DMS 273 (cell line): ENCODE measurements at regions not wholly inside any gene's neighbourhood (a gene's known extent, or its start where the extent isn't known, plus 50 kb on each side); places are given as distances from the start of the nearest gene placed in this dataset.
A peak's percentile ranks its signal among the peaks of the same experiment; 100 is the strongest.
"Not testable (repeated sequence)": the region's sequence is repeated elsewhere in the genome, so short reads cannot be mapped to it uniquely, and the experiment has no call there.

Experiments
- DNase-seq: peaks from one replicate; lab custom pipeline; 2025; ENCODE audit not compliant: unreplicated experiment; lab: John Stamatoyannopoulos, UW

- no peak for DNase-seq
Observed at GRCh38 chr12:29895966-29896365, 112.2 kb upstream of the TMTC1 start.

DNA sequence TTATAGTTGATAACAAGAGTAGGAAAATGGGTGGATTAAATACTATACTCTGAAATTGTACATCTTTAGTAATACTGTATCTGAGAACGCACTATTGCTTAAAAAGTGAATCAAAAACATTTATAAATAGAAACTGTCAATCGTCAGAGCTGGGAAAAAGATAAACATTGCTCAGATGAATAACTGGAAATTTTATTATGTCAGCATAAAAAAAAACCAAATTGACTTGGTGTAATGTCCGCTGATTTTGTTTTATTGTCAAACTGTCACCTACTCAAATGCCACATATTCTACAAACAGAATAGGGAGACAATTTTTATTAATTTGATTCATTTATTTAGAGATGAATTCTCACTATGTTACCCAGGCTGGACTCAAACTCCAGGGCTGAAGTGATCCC, 109.3 kb upstream of the TMTC1 start:
- DNase-seq: no peak

GRCh38 chr12:29891792-29892191, 108.0 kb upstream of the TMTC1 start:
- no peak for DNase-seq

DNA sequence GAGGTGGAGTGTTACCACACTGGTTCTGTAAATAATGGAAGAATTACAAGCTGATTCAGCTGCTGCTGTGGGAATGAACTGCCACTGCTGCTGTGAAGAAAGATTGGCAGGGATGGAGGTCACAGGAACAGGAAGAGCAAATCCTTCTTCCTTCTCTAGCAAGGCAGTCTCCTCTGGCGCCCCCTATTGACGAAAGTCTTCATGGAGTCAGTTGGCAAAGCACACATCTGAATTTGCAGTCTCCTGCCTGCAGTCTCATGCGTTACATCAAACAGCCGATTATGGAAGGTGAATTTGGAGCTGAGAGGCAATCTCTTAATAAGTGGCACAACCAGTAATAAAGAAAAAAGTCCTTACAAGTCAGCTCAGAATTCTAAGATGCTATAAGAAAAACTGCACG, 106.0 kb upstream of the TMTC1 start:
- DNase-seq: peak; percentile 74

DNA sequence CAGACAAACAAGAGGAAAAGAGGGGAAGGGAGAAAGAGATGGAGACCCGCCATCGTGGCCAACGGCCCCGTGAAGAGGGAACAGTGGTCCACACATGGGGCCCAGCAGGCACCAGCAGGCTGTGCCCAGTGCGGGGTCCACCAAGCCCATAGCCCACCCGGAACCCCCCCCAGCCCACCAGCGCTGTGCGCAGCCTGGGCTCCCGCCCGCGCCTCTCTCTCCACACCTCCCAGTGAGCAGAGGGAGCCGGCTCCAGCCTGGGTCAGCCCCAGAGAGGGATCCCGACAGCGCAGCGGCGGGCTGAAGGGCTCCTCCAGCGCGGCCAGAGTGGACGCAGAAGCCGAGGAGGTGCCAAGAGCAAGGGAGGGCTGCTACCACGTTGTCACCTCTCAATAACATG, 105.0 kb upstream of the TMTC1 start:
- no peak for DNase-seq

- DNase-seq: not testable (repeated sequence)
Observed at GRCh38 chr12:29884957-29885356, 101.2 kb upstream of the TMTC1 start.

GRCh38 chr12:29883941-29884554, 100.3 kb upstream of the TMTC1 start:
- no peak for DNase-seq

DNA sequence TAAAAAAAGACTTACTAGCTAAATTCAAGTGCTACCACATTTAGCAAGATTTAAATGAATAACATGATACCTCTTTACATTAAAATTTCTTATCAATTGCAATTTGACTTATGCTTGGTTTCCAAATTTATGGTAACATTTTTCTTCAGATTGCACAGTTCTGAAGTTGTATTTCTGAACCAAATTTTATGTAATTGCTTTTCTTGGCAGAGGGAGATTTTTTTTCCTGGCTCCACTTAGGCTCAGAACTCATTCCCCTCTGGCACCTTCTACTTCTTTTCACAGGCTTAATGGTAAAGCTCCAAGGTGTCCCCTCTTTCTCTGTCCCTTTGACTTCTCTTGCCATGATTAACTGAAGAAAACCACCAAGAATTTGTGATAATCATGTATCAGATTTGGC, 99.8 kb upstream of the TMTC1 start:
- DNase-seq: no peak

DNA sequence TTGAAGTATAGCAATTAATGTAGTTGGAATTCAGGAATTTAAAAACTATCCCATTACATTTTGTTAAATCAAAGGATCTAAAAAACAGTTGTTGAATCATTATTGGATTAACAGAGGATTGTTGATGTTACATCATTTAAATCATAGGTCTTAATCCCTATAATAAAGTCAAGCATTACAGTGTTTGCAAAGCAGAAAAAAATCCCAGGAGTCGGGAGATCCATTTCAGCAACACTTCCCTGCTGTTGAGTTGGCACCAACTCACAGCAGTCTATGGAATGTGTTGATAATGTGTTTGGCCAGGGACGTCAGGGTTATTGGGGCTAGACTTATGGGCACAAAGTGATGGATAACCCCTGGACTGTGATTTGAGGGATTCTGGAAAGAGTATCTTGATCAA, 99.1 kb upstream of the TMTC1 start:
- DNase-seq: peak; percentile 68

DNA sequence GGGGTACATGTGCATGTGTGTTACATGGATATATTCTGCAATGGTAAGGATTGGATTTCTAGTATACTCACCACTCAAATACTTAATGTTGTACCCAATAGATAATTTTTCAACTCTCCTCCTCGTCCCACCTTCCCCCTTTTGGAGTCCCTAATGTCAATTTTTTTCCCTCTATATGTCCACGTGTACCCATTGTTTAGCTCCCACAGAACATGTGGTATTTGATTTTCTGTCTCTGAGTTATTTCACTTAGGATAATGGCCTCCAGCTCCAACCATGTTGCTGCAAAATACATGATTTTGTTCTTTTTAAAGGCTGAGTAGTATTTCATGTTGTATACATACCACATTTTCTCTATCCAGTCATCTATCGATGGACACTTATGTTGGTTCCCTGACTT, 97.2 kb upstream of the TMTC1 start:
- no peak for DNase-seq

GRCh38 chr12:29879606-29880308, 96.0 kb upstream of the TMTC1 start:
- no peak for DNase-seq

DNA sequence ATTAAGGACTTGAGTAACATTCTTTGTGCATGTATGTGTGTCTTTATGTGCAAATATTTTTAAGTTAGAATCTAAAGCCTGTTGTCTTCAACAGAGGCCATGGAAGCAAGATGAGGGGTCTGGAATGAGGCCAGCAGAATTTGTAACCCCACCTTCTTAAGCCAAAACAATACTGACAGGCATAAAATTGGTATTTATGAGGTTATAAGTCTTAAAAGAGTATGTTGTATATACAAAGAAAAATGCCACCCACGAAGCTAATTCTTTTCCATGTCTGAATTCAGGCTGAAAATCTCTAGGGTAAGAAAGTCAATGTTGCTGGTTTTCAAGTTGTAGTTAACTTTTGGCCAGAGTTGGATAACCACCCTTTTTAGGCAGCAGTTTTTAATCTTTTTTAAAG, 86.2 kb upstream of the TMTC1 start:
- no peak for DNase-seq

DNA sequence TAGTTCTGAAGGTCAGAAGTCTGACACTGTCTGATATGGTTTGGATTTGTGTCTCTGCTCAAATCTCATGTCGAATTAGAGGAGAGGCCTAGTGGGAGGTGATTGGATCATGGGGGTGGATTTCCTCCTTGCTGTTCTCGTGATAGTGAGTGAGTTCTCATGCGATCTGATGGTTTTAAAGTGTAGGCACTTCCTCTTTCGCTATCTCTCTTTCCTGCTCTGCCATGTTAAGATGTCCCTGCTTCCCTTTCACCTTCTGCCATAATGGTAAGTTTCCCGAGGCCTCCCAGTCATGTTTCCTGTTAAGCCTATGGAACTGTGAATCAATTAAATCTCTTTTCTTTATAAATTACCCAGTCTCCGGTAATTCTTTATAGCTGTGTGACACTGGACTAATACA, 84.1 kb upstream of the TMTC1 start:
- no peak for DNase-seq

DNA sequence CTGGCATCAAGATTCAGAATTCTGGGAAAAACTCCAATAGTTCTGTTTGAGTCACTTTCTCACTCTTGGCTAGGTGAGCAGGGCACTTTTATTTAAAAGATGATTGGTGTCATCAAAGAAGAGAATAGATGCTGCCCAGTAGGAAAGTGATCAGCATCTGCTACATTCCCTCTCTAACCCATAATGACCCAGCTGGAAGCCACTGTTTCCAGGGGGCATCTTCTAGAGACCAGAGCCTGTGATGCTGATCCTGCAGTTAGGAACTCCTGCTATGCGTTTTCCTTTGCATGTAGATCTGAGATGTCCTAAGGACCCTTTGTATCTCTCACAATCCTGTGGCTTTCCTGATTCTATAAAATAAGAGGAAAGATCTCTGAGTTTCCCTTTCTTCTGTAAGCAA, 79.9 kb upstream of the TMTC1 start:
- no peak for DNase-seq

GRCh38 chr12:29858270-29858786, 74.6 kb upstream of the TMTC1 start:
- no peak for DNase-seq

DNA sequence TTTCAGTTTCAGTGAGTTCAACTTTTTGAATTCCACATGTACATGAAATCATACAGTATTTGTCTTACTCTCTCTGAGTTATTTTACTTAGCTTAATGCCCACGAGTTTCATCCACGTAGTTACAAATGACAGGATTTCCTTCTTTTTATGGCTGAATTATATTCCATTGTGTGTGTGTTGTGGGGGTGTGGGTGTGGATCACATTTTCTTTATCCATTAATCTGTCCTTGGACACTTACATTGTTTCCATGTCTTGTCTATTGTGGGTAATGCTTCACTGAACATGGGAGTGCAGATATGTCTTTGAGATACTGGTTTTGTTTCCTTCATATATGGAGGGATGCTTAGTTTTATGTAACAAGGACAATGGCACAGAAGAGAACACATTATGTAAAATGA, 63.5 kb upstream of the TMTC1 start:
- no peak for DNase-seq

DNA sequence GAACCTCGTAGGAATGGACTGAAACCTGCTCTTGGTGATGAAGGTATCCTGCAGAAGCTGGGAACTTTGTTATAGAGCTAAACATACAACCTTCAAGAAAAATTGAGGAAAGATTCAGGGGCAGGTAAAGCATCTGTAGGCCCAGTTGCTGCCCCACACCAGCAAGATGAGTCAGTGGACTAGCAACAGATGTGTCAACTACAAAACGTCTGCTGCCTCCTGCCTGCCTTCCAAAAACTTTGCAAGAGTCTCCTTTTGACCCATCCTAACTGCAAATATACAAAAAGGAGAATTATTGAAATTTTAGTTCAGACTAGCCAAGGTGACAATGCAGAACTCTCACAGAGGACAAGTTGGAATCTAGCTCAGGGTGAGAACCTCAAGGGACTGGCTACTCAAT, 60.9 kb upstream of the TMTC1 start:
- peak; percentile 4 for DNase-seq

DNA sequence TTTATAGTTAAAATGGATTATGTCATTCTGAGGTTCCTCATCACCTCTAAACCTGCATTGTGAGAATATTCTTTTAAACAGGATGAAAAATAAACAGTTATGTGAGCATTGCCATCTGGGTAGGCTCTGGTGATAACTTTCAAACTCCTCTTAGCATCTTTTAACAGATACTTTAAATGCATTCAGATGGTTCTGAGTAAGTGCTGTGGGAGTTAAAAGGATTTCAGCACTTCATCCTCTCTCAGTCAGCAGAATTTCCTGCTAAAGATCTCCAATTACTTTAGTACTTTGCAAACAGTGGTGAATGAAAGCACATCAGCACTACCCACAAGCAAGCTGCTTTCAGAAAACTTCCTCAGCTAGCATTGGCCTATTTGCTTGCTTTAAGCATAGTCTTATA, 59.3 kb upstream of the TMTC1 start:
- DNase-seq: no peak

DNA sequence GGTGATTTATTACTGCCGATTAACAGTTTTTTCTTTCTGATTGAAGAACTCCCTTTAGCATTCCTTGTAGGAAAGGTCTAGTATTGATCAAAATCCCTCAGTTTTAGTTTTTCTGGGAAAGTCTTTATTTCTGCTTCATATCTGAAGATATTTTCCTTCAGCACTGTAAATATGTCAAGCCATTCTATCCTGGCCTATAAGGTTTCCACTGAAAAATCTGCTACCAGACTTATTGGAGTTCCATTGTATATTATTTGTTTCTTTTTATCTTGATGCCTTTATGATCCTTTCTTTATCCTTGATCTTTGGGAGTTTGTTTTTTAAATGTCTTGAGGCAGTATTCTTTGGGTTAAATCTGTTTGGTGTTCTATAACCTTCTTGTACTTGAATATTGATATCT, 55.0 kb upstream of the TMTC1 start:
- no peak for DNase-seq
